GM12891 (cell line): ENCODE measurements at regions not wholly inside any gene's neighbourhood (a gene's known extent, or its start where the extent isn't known, plus 50 kb on each side); places are given as distances from the start of the nearest gene placed in this dataset.
"Not testable (repeated sequence)": the region's sequence is repeated elsewhere in the genome, so short reads cannot be mapped to it uniquely, and the experiment has no call there.

Experiments
- DNase-seq: peaks from one replicate; pipeline ENCODE4 v3.0.0; 2011; ENCODE audit warnings: low spot score; ENCODE audit not compliant: insufficient read length
- FAIRE-seq: peaks from 2 replicates; lab custom pipeline; 2011; peaks lifted over from hg19 to GRCh38; lab: Jason Lieb, UNC
- PAX5 ChIP-seq: IDR thresholded peaks from 2 replicates; pipeline ENCODE4 v1.6.1; 2011; ENCODE audit warnings: low read length, moderate library complexity, mild to moderate bottlenecking; ENCODE audit not compliant: insufficient read depth, severe bottlenecking
- POLR2A ChIP-seq: IDR thresholded peaks from 2 replicates; pipeline ENCODE4 v1.6.1; 2011; ENCODE audit warnings: low read depth, low read length, control low read depth
- POLR2AphosphoS5 ChIP-seq: IDR thresholded peaks from 2 replicates; pipeline ENCODE4 v1.6.1; 2011; ENCODE audit warnings: low read depth, low read length, control low read depth
- POU2F2 ChIP-seq: IDR thresholded peaks from 2 replicates; pipeline ENCODE4 v1.6.1; 2011; ENCODE audit warnings: low read depth, mild to moderate bottlenecking, control low read depth, low read length, moderate library complexity
- SPI1 ChIP-seq: IDR thresholded peaks from 2 replicates; pipeline ENCODE4 v1.6.1; 2011; ENCODE audit warnings: low read depth, low read length, control low read depth
- TAF1 ChIP-seq: IDR thresholded peaks from 2 replicates; pipeline ENCODE4 v1.6.1; 2011; ENCODE audit warnings: low read depth, low read length, control low read depth

GRCh38 chrX:132302687-132303086 is 83.4 kb upstream of the RAP2C start:
- FAIRE-seq, DNase-seq: not testable (repeated sequence)

DNA sequence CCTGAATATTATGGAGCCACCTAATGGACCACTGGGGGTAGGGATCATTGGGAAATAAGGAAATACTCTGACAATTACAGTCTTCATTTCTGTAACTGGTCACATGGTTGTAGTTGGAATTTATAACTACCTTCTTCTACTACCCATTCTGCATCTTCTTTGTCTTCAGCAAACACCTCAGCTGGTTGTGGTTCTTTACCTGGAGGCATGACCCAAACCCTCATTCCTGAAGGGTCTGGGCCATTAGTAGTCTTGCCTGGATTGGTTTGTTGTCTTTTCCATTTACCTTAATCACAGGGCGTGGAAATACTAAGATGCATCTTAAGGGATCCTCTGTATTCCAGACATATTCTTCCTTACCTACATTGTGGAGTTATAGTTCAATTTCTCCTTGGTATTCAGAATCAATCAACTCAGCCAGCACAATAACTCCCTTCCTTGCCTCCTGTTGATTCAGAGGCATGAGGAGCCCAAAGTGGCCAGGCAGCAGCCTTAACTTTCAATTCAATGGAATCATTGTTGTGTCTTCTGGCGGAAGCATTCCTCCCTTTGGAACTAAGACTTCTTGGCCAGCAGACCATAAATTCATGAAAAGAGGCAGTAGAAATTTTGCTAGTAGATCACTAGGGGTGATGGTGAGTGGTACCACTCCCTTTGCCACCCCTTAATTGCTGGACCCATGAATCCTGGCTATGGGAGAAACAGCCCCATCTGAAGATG is 75.7 kb upstream of the RAP2C start:
- DNase-seq: no peak
- TF ChIP-seq POLR2AphosphoS5 (no peak), SPI1 (no peak), TAF1 (no peak), POU2F2 (no peak), POLR2A (no peak), PAX5 (no peak)

DNA sequence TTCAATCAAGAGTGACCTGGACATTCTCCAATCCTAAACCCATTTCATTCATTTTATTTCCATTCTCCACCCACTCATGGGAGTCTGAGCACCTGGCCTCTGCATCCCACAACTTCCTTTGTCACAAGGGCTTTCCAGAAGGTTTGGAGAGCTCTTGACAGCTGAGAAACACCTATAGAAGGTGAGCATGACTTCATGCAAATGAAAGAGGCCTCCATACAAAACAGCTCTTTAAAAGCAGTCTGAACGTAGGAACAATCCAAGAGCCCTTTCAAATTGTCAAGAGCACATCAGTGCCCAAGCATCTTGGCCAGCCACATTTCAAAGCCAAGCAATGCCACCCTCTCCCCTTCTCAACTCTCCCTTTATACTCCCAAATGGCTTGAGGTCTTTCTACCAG is 74.9 kb upstream of the RAP2C start:
- TF ChIP-seq POLR2AphosphoS5 (no peak), POLR2A (no peak), POU2F2 (no peak), SPI1 (no peak), PAX5 (no peak), TAF1 (no peak)
- DNase-seq (no peak), FAIRE-seq (no peak)

More for the DNA sequence above, 75.7 kb upstream of the RAP2C start:
- peak; percentile 16 for FAIRE-seq

GRCh38 chrX:132292793-132293192 is 73.5 kb upstream of the RAP2C start:
- TF ChIP-seq POLR2A: no peak
- TF ChIP-seq POLR2AphosphoS5: no peak
- TF ChIP-seq PAX5: no peak
- no peak for TF ChIP-seq SPI1
- TF ChIP-seq POU2F2: no peak
- TF ChIP-seq TAF1: no peak
- FAIRE-seq (peak; percentile 38), DNase-seq (peak; percentile 11)

DNA sequence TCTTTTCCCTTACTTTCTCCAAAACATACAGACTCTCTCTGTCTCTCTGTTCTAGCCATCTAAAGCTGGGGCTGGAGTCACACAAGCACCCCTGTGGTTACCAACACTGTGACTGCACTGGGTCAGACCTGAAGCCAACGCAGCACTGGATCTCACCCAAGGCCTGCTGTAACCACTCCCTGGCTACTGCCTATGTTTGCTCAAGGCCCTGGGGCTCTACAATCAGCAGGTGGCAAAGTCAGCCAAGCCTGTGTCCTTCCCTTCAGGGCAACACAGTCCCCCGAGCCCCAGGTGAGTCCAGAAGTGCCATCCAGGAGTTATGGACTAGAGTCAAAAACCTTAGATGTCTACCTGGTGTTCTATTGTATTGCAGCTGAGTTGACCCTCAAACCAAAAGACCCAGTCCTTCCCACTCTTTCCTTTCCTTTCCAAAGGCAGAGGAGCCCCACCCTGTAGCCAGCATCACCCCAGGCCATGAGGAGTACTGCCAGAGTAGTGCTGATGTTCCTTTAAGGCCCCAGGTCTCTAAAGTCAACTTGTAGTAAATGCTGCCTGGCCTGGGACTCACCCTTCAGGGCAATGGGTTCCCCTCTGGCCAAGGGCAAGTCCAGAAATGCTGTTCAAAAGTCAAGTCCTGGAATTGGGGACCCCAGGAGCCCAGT is 58.8 kb upstream of the RAP2C start:
- TF ChIP-seq POLR2AphosphoS5 (no peak), TAF1 (no peak), PAX5 (no peak), POLR2A (no peak), POU2F2 (no peak), SPI1 (no peak)

GRCh38 chrX:132272826-132273225 is 53.6 kb upstream of the RAP2C start:
- DNase-seq (no peak), FAIRE-seq (no peak)
- TF ChIP-seq POLR2A (no peak), TAF1 (no peak), POLR2AphosphoS5 (no peak), PAX5 (no peak), POU2F2 (no peak), SPI1 (no peak)

More for the DNA sequence above, 58.8 kb upstream of the RAP2C start:
- no peak for DNase-seq
- FAIRE-seq: no peak

GRCh38 chrX:132271311-132271778 is 52.1 kb upstream of the RAP2C start:
- DNase-seq (no peak), FAIRE-seq (peak; percentile 33)
- TF ChIP-seq TAF1 (no peak), PAX5 (no peak), POU2F2 (no peak), POLR2A (no peak), SPI1 (no peak), POLR2AphosphoS5 (no peak)

- peak; percentile 68 for FAIRE-seq
- TF ChIP-seq POLR2AphosphoS5: no peak
- TF ChIP-seq TAF1: no peak
- TF ChIP-seq PAX5: no peak
- no peak for TF ChIP-seq SPI1
- no peak for TF ChIP-seq POU2F2
- TF ChIP-seq POLR2A: no peak
- DNase-seq: no peak
Measured at GRCh38 chrX:132270699-132271098, 51.5 kb upstream of the RAP2C start.

DNA sequence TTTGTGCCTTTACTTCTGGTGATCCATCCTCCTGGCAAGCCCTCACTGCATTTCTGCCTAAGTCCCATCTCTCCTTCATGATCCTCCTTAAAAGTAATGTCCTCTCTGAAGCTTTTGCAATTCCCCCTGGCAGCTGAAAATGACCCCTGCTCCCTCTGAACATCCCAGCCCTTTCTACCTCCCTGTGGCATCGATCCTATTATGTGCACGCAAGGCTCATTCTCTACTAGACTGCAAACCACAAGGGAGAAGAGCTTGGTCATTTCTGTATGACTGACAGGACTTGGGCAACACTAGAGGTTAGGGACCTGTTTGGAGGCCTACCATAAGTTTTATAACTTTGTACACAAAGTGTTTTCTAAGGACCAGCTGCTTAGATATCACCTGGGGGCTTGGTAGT is 50.8 kb upstream of the RAP2C start:
- FAIRE-seq (no peak), DNase-seq (no peak)
- no peak for TF ChIP-seq SPI1
- no peak for TF ChIP-seq PAX5
- no peak for TF ChIP-seq POLR2AphosphoS5
- TF ChIP-seq POU2F2: no peak
- TF ChIP-seq TAF1: no peak
- TF ChIP-seq POLR2A: no peak
